PFSK-1 (cell line): ENCODE measurements at regions not wholly inside any gene's neighbourhood (a gene's known extent, or its start where the extent isn't known, plus 50 kb on each side); places are given as distances from the start of the nearest gene placed in this dataset.

ENCODE experiments used
- FOXP2 ChIP-seq: optimal IDR thresholded peaks from 2 replicates; pipeline ENCODE3; 2011; ENCODE audit warnings: borderline replicate concordance, control low read depth, inconsistent platforms; ENCODE audit not compliant: insufficient read depth; ENCODE audit errors: extremely low read length, extremely low read depth
- POLR2AphosphoS5 ChIP-seq: IDR thresholded peaks from 2 replicates; pipeline ENCODE4 v1.6.1; 2012; ENCODE audit warnings: low read depth, mild to moderate bottlenecking, control low read depth, low read length, moderate library complexity
- REST ChIP-seq, 2 experiments: IDR thresholded peaks; 2 replicates each; pipeline versions ENCODE4 v1.6.1 to v1.8.0; 2011 to 2012; ENCODE audit warnings: low read depth in 2 of 2, low read length in 2 of 2, control low read depth in 1 of 2, inconsistent platforms in 1 of 2, mild to moderate bottlenecking in 1 of 2, moderate library complexity in 1 of 2; ENCODE audit not compliant: insufficient read depth in 1 of 2
- SIN3A ChIP-seq: IDR thresholded peaks from 2 replicates; pipeline ENCODE4 v1.6.1; 2012; ENCODE audit warnings: mild to moderate bottlenecking, low read length, moderate library complexity, borderline replicate concordance; ENCODE audit not compliant: insufficient read depth
- TAF1 ChIP-seq: IDR thresholded peaks from 2 replicates; pipeline ENCODE4 v1.6.1; 2012; ENCODE audit warnings: low read length, control low read depth, borderline replicate concordance; ENCODE audit not compliant: insufficient read depth

GRCh38 chr12:124407074-124407473 lies 112.2 kb downstream of the RFLNA start:
- TF ChIP-seq POLR2AphosphoS5, result no peak
- TF ChIP-seq REST (IDR thresholded peaks at IDR 0.05; ENCODE audit: insufficient read depth in 1 of 2, low read depth in 2 of 2, low read length in 2 of 2), result no peak
- no peak for TF ChIP-seq SIN3A
- TF ChIP-seq TAF1, result no peak
- TF ChIP-seq FOXP2, result no peak
